Medulla oblongata (tissue), 1 donor: ENCODE measurements at regions not wholly inside any gene's neighbourhood (a gene's known extent, or its start where the extent isn't known, plus 50 kb on each side); places are given as distances from the start of the nearest gene placed in this dataset.

ENCODE experiments used
- DNase-seq: peaks from one replicate; pipeline ENCODE4 v3.0.0-alpha.2; 2015; ENCODE audit errors: extremely low spot score

- DNase-seq = no peak
These were observed 69.1 kb downstream of the OTP start for GRCh38 chr5:77569409-77569808.

- DNase-seq = no peak
These were observed 70.0 kb downstream of the OTP start for GRCh38 chr5:77568555-77568954.

- no peak for DNase-seq
These were observed 70.4 kb downstream of the OTP start for GRCh38 chr5:77568082-77568481.

- DNase-seq = no peak
These were observed 71.4 kb upstream of the WDR41 start for GRCh38 chr5:77563475-77563874.

- no peak for DNase-seq
These were observed 69.8 kb upstream of the WDR41 start for GRCh38 chr5:77561965-77562364.

GRCh38 chr5:77560677-77561263, 68.7 kb upstream of the WDR41 start:
- peak; percentile 64 for DNase-seq

GRCh38 chr5:77558266-77558665, 66.2 kb upstream of the WDR41 start:
- no peak for DNase-seq

- DNase-seq = no peak
These were observed 58.3 kb upstream of the WDR41 start for GRCh38 chr5:77550406-77550805.

GRCh38 chr5:77545285-77545684, 53.2 kb upstream of the WDR41 start:
- no peak for DNase-seq
